SK-N-SH (cell line): ENCODE measurements at regions not wholly inside any gene's neighbourhood (a gene's known extent, or its start where the extent isn't known, plus 50 kb on each side); places are given as distances from the start of the nearest gene placed in this dataset.

Experiments
- CTCF ChIA-PET: fragments of 300-600, 350-600 bp; formaldehyde crosslinking; extraction: SDS; loops from one replicate; lab custom pipeline; 2021; lab: Yijun Ruan, JAX
- POLR2A ChIA-PET: fragments of 350-600 bp; sonication (Branson Sonifier 250); formaldehyde crosslinking; extraction: SDS; loops from one replicate; lab custom pipeline; 2020; ENCODE audit warnings: antibody characterized with exemption, inconsistent platforms; lab: Yijun Ruan, JAX
- DNase-seq: peaks from one replicate; pipeline ENCODE4 v3.0.0; 2012
- H2AFZ ChIP-seq: fragments of 200-600 bp; sonication (generic); 2 replicates; pipeline ENCODE4 v1.8.1; 2016; ENCODE audit warnings: antibody characterized with exemption, mild to moderate bottlenecking, low read depth
- H3F3A ChIP-seq: fragments of 200-600 bp; sonication (generic); replicated peaks from 2 replicates; pipeline ENCODE3; 2016; ENCODE audit warnings: antibody characterized with exemption, mild to moderate bottlenecking; ENCODE audit not compliant: insufficient read depth
- H3K27ac ChIP-seq, 2 experiments: fragments of 200-500 bp in 1 of 2; fragments of 200-600 bp in 1 of 2; sonication (Bioruptor generic) in 1 of 2; sonication (generic), shearing (Covaris generic) in 1 of 2; 2 replicates each; pipeline versions ENCODE4 v1.5.1 to v1.6.1; 2014 to 2016; ENCODE audit warnings: low read depth in 2 of 2, inconsistent platforms in 1 of 2, low read length in 1 of 2, mild to moderate bottlenecking in 1 of 2, mixed read lengths in 1 of 2
- H3K27me3 ChIP-seq: fragments of 200-600 bp; sonication (generic), shearing (Covaris generic); 2 replicates; pipeline ENCODE4 v1.6.1; 2016; ENCODE audit warnings: mixed run types; ENCODE audit not compliant: insufficient read depth
- H3K36me3 ChIP-seq, 2 experiments: fragments of 200-500 bp in 1 of 2; fragments of 200-600 bp in 1 of 2; sonication (Bioruptor generic) in 1 of 2; sonication (generic) in 1 of 2; replicated peaks in 1 of 2; 2 replicates each; pipeline versions ENCODE3 to v1.5.1; 2014 to 2016; ENCODE audit warnings: low read length in 1 of 2, mild to moderate bottlenecking in 1 of 2; ENCODE audit not compliant: insufficient read depth in 2 of 2, control insufficient read depth in 1 of 2
- H3K4me1 ChIP-seq, 2 experiments: fragments of 200-500 bp in 1 of 2; fragments of 200-600 bp in 1 of 2; sonication (Bioruptor generic) in 1 of 2; sonication (generic), shearing (Covaris generic) in 1 of 2; 2 replicates each; pipeline versions ENCODE4 v1.5.1 to v1.6.1; 2014 to 2016; ENCODE audit warnings: low read depth in 1 of 2, low read length in 1 of 2, mixed run types in 1 of 2; ENCODE audit not compliant: insufficient read depth in 2 of 2, control insufficient read depth in 1 of 2
- H3K4me2 ChIP-seq: fragments of 200-600 bp; sonication (generic), shearing (Covaris generic); 2 replicates; pipeline ENCODE4 v1.6.1; 2017; ENCODE audit warnings: mixed run types
- H3K4me3 ChIP-seq, 2 experiments: fragments of 200-500 bp in 1 of 2; fragments of 200-600 bp in 1 of 2; sonication (Bioruptor generic) in 1 of 2; sonication (generic), shearing (Covaris generic) in 1 of 2; 2 replicates each; pipeline versions ENCODE4 v1.5.1 to v1.8.1; 2014 to 2016; ENCODE audit warnings: low read depth in 2 of 2, inconsistent platforms in 1 of 2, low read length in 1 of 2, mild to moderate bottlenecking in 1 of 2, mixed read lengths in 1 of 2, moderate library complexity in 1 of 2
- H3K79me2 ChIP-seq: fragments of 200-600 bp; sonication (generic); 2 replicates; pipeline ENCODE4 v1.8.1; 2017; ENCODE audit warnings: mild to moderate bottlenecking; ENCODE audit not compliant: insufficient read depth
- H3K9ac ChIP-seq: fragments of 200-600 bp; sonication (generic); 2 replicates; pipeline ENCODE4 v1.6.1; 2017; ENCODE audit warnings: mixed run types
- H3K9me2 ChIP-seq: fragments of 200-600 bp; sonication (generic); 2 replicates; pipeline ENCODE4 v1.6.1; 2017; ENCODE audit warnings: mixed run types
- H3K9me3 ChIP-seq: fragments of 200-600 bp; sonication (generic); 2 replicates; pipeline ENCODE4 v1.6.1; 2017; ENCODE audit warnings: mixed run types, mild to moderate bottlenecking, moderate library complexity
- H4K20me1 ChIP-seq: fragments of 200-600 bp; sonication (generic); 2 replicates; pipeline ENCODE4 v1.6.1; 2017; ENCODE audit warnings: mild to moderate bottlenecking, mixed run types; ENCODE audit not compliant: insufficient read depth
- CHD2 ChIP-seq: fragments of 150-350 bp; IDR thresholded peaks from 2 replicates; pipeline ENCODE4 v1.6.1; 2018; ENCODE audit warnings: low read length; ENCODE audit not compliant: partially characterized antibody
- EP300 ChIP-seq, 2 experiments: IDR thresholded peaks; 2 replicates each; pipeline versions ENCODE4 v1.4.0 to v1.6.1; 2012; ENCODE audit warnings: borderline replicate concordance in 1 of 2, low read depth in 1 of 2, low read length in 1 of 2
- FOSL2 ChIP-seq: IDR thresholded peaks from 2 replicates; pipeline ENCODE4 v1.4.0; 2012; ENCODE audit warnings: low read depth, mild to moderate bottlenecking, moderate library complexity, borderline replicate concordance
- JUND ChIP-seq: IDR thresholded peaks from 2 replicates; pipeline ENCODE4 v1.4.0; 2012
- MEF2A ChIP-seq: IDR thresholded peaks from 2 replicates; pipeline ENCODE4 v1.4.0; 2012; ENCODE audit warnings: low read depth, borderline replicate concordance
- NFIC ChIP-seq: IDR thresholded peaks from 2 replicates; pipeline ENCODE4 v1.4.0; 2012; ENCODE audit warnings: borderline replicate concordance
- NRF1 ChIP-seq: IDR thresholded peaks from 2 replicates; pipeline ENCODE4 v1.6.1; 2012; ENCODE audit warnings: low read depth, mild to moderate bottlenecking, low read length
- POLR2AphosphoS5 ChIP-seq: IDR thresholded peaks from 2 replicates; pipeline ENCODE4 v1.6.1; 2012; ENCODE audit warnings: low read depth, low read length
- RCOR1 ChIP-seq: fragments of 150-350 bp; IDR thresholded peaks from 2 replicates; pipeline ENCODE4 v1.6.1; 2017; ENCODE audit warnings: antibody characterized with exemption, low read length
- SIN3A ChIP-seq: IDR thresholded peaks from 2 replicates; pipeline ENCODE4 v1.6.1; 2012; ENCODE audit warnings: low read depth, mild to moderate bottlenecking, low read length, moderate library complexity, borderline replicate concordance
- TAF1 ChIP-seq: IDR thresholded peaks from 2 replicates; pipeline ENCODE4 v1.6.1; 2012; ENCODE audit warnings: low read depth, mild to moderate bottlenecking, low read length, moderate library complexity, borderline replicate concordance
- TCF12 ChIP-seq: IDR thresholded peaks from 2 replicates; pipeline ENCODE4 v1.4.0; 2012
- YY1 ChIP-seq: IDR thresholded peaks from 2 replicates; pipeline ENCODE4 v1.4.0; 2012; ENCODE audit warnings: low read depth, mild to moderate bottlenecking
- WGBS: methylation state at CpG from one replicate; pipeline ENCODE4 v1.1.6; 2017; ENCODE audit warnings: low lambda C conversion rate; 5-methylcytosine and 5-hydroxymethylcytosine counted together
- TF ChIP-seq, protein P1 (sequence below): IDR thresholded peaks from 2 replicates; pipeline ENCODE4 v1.4.0; 2012; ENCODE audit warnings: low read depth
- TF ChIP-seq, protein P2 (sequence below): IDR thresholded peaks from 2 replicates; pipeline ENCODE4; 2012
- TF ChIP-seq, protein P3 (sequence below): fragments of 150-350 bp; IDR thresholded peaks from 2 replicates; pipeline ENCODE4 v1.6.1; 2017; ENCODE audit warnings: antibody characterized with exemption, low read length, low read depth, borderline replicate concordance

DNA sequence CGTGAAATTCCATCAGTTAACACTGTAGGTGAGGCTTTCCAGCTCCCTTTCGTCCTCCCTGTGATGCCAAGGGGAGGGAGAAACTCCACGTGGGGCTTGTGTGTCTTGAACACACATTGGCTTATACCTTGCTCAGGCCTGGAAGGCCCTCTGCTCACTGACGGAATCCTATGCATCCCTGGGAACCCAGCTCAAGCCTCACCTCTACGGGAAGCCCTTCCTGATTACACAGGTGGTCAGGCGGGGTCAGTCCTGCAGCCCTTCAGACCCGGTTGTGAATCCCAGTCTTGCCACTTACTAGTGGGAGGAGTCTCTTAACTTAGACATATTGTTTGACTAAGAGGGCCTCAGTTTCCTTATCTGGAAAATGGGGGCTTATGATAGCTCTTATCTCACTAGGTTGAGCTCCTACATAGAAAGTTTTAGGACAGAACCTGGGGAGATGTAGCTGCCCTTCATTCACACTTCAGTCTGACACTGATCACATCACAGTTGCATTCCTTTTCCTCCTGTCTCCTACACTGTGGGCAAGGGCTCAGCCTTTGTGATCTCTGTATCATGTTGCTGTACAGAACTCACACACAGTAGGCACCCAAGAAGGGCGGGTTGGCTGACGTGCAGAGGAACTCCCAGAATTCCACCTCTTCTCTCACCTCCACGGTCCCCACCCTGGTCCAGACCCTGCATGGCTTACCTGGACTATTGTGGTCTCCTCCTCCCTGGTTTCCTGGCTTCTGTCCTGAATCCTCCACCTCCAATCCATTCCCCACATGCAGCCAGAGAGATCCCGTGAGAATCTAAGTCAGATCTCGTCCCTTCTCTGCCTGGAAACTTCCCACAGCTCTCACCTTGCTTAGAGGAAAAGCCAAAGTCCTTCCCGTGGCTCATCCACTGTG lies 129.6 kb downstream of the CEBPB start:
- Histone ChIP-seq H3K9ac (peak overlapping the region; percentile 73), H3K4me1 (peaks cover 16% of the 10 kb centered on the region in 2 experiments; a peak in 3 of 4 replicates), H3K27me3 (no peaks in the 10 kb centered on the region), H3K9me3 (no peaks in the 10 kb centered on the region), H3K27ac (peak overlapping the region in 1 of 2 experiments; percentile 80; a peak in 2 of 4 replicates), H3K4me2 (peak overlapping the region; percentile 90), H2AFZ (peak overlapping the region; percentile 71; the same call in 1 of the 2 replicates), H3K79me2 (no peaks in the 10 kb centered on the region), H3F3A (no peaks in the 10 kb centered on the region), H3K36me3 (no peaks in the 10 kb centered on the region), H4K20me1 (no peaks in the 10 kb centered on the region), H3K9me2 (no peaks in the 10 kb centered on the region), H3K4me3 (peak overlapping the region; percentile 39 to 44; a peak in 3 of 4 replicates)
- DNase-seq: peak; percentile 6
- ChIA-PET POLR2A (interaction anchor here (1.1 kb wide), 1 partner anchor 12 kb away, joined by 3 read pairs; no protein-coding TSS in a partner anchor), CTCF (interaction anchor here (0.7 to 1.3 kb wide), 3 partner anchors 130 to 498 kb away, joined by 3 to 4 read pairs (median 3); partner anchors contain the start of gene CEBPB)
- WGBS: 72% methylated on average over 11 of the region's 13 CpGs
- TF ChIP-seq SIN3A (no peak), YY1 (no peak), CHD2 (no peak)

DNA sequence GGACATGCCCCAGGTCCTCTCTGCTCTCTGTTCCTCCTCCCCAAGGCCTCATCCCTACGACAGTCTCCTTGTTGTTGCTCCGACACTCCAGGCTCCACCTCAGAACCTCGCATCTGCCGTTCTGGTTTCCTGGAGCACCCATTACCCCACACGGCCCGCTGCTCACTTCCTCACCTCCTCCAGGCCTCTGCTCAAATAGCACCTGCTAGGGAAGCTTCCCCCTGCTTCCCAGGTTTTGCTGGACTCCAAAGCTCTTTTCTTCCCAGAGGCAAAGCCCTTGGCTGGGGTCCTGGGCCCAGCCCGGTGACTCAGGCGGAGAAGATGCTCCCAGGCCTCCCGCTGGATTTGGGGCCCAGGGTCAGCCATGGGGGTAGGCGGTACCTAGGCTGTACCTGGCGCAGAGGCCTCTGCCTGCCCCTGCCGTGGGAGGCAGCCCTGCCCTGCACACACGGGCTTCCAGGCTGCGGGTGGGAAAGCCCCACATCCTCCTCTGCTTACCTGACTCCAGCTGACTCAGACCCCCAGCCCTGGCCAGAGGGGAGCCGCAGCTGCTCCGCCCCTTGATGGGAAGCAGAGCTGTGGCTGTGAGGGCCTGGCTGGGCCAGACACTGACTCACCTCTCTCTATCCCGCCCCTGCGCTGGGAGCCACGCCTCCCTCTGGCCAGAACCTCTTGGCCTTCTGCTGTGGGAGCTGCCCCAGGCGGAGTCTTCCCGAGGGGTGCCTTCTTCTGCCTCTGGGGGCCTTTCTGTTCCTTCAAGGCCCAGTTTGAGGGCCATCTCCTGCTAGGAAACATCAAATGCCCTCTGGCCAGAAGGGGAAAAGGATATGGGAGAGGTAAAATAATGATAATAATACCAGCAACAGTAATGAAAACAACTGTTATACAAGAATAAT lies 130.5 kb downstream of the CEBPB start:
- Histone ChIP-seq H3K79me2 (no peaks in the 10 kb centered on the region), H3K9me2 (no peaks in the 10 kb centered on the region)
- TF ChIP-seq RCOR1 (no peak), SIN3A (no peak), NFIC (peak; percentile 46; the same call in 1 of the 2 replicates), JUND (peak; percentile 45), TCF12 (peak; percentile 63; the same call in 1 of the 2 replicates), POLR2AphosphoS5 (peak; percentile 73; the same call in 1 of the 2 replicates), EP300 (IDR thresholded peaks at IDR 0.05; ENCODE audit: borderline replicate concordance in 1 of 2, low read depth in 1 of 2, low read length in 1 of 2) (peak in 1 of 2 experiments; percentile 37; a peak in 1 of 4 replicates), FOSL2 (peak; percentile 58), MEF2A (no peak), TAF1 (peak; percentile 75; the same call in 1 of the 2 replicates), NRF1 (peak; percentile 22; the same call in 1 of the 2 replicates), CHD2 (no peak)
- TF ChIP-seq, protein P1, sequence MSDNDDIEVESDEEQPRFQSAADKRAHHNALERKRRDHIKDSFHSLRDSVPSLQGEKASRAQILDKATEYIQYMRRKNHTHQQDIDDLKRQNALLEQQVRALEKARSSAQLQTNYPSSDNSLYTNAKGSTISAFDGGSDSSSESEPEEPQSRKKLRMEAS: no peak
- TF ChIP-seq, protein P2, sequence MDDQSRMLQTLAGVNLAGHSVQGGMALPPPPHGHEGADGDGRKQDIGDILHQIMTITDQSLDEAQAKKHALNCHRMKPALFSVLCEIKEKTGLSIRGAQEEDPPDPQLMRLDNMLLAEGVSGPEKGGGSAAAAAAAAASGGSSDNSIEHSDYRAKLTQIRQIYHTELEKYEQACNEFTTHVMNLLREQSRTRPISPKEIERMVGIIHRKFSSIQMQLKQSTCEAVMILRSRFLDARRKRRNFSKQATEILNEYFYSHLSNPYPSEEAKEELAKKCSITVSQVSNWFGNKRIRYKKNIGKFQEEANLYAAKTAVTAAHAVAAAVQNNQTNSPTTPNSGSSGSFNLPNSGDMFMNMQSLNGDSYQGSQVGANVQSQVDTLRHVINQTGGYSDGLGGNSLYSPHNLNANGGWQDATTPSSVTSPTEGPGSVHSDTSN: peak; percentile 43; the same call in 1 of the 2 replicates
- TF ChIP-seq, protein P3, sequence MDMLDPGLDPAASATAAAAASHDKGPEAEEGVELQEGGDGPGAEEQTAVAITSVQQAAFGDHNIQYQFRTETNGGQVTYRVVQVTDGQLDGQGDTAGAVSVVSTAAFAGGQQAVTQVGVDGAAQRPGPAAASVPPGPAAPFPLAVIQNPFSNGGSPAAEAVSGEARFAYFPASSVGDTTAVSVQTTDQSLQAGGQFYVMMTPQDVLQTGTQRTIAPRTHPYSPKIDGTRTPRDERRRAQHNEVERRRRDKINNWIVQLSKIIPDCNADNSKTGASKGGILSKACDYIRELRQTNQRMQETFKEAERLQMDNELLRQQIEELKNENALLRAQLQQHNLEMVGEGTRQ: no peak
- TF ChIP-seq, all 33 proteins: peak for 9
- Histone ChIP-seq H3K4me1 (peaks cover 16% of the 10 kb centered on the region in 2 experiments; a peak in 3 of 4 replicates), H3K4me3 (peak overlapping the region; percentile 39 to 44; a peak in 3 of 4 replicates), H3K27ac (peak overlapping the region; percentile 50 to 80), H3F3A (no peaks in the 10 kb centered on the region), H3K27me3 (no peaks in the 10 kb centered on the region), H3K4me2 (peak overlapping the region; percentile 90), H3K9me3 (no peaks in the 10 kb centered on the region), H3K36me3 (no peaks in the 10 kb centered on the region), H3K9ac (peak overlapping the region; percentile 73), H4K20me1 (no peaks in the 10 kb centered on the region), H2AFZ (peak overlapping the region; percentile 74)
- ChIA-PET CTCF (interaction anchor here (1.3 kb wide), 1 partner anchor 142 kb away, joined by 4 read pairs; no protein-coding TSS in a partner anchor), POLR2A (no interaction called here)
- peak; percentile 69 for DNase-seq
- 60% methylated on average over 7 of the region's 21 CpGs for WGBS
